GM20000 (cell line): ENCODE measurements at regions not wholly inside any gene's neighbourhood (a gene's known extent, or its start where the extent isn't known, plus 50 kb on each side); places are given as distances from the start of the nearest gene placed in this dataset.

ENCODE experiments used
- DNase-seq: peaks from one replicate; pipeline ENCODE4 v3.0.0; 2012; ENCODE audit warnings: low spot score
- CTCF ChIP-seq: IDR thresholded peaks from 2 replicates; pipeline ENCODE4 v1.5.1; 2012; ENCODE audit warnings: mild to moderate bottlenecking, control low read depth; ENCODE audit errors: extremely low read depth, missing control alignments

- no peak for TF ChIP-seq CTCF
- DNase-seq, result no peak
Observed at GRCh38 chr14:65200454-65200853, 98.1 kb upstream of the MAX start.

- no peak for DNase-seq
- TF ChIP-seq CTCF, result no peak
Observed at GRCh38 chr14:65203574-65203973, 101.3 kb upstream of the MAX start.

GRCh38 chr14:65204056-65204455 is 101.7 kb upstream of the MAX start:
- no peak for DNase-seq
- no peak for TF ChIP-seq CTCF

- no peak for DNase-seq
- no peak for TF ChIP-seq CTCF
Observed at GRCh38 chr14:65206078-65206447, 103.7 kb upstream of the MAX start.

GRCh38 chr14:65206448-65207096 is 104.3 kb upstream of the MAX start:
- TF ChIP-seq CTCF, result no peak
- DNase-seq, result peak; percentile 59

- DNase-seq, result no peak
Observed at GRCh38 chr14:65208548-65208947, 106.2 kb upstream of the MAX start.

More at GRCh38 chr14:65208548-65208947, 106.2 kb upstream of the MAX start:
- no peak for TF ChIP-seq CTCF
